ENCODE measurements at regions not wholly inside any gene's neighbourhood (a gene's known extent, or its start where the extent isn't known, plus 50 kb on each side); places are given as distances from the start of the nearest gene placed in this dataset.

DNA sequence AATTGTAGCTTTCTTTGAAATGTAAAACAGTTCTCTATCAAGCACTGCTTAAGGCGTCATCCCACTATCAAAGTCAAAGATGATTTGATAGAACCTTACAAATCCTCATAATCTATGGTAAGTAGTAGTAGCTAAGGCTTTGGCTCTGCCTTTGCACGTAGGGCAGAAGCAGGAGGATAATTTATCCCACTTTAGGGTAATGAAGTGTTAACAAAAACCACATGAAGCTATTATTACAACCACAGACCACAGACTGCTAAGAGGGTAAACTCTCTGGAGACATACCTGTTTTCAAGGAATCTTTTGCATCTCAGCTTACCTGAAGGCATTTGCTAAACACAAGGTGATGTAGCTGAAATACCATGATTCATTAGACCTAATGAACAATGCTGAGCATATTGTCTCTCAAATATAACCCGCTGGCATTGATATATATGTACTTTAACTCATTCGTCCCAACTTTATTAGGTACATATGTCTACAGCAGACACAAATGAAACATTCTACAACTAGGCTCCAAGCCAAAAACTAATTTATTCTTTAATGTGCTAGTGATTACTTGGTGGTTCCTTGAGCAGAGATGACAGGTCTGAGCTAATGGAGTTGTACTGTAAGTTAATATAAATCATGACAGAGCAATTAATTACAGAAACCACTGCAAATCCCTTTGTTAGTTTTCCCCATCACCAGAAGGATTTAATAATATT, 368.8 kb downstream of the ETNK1 start:
- Mint-ChIP-seq H3K36me3 (ENCODE audit: low read depth) (no peaks in the 10 kb centered on the region), H3K27me3 (no peaks in the 10 kb centered on the region), H3K27ac (no peak overlapping the region), H3K4me1 (ENCODE audit: low read depth) (no peaks in the 10 kb centered on the region), H3K9me3 (peaks cover 1% of the 10 kb centered on the region), H3K4me3 (no peak overlapping the region)
- CTCF ChIA-PET, result interaction anchor here (1.1 kb wide), 1 partner anchor 9 kb away, joined by 3 read pairs; no protein-coding TSS in a partner anchor
- TF ChIP-seq, protein P1, sequence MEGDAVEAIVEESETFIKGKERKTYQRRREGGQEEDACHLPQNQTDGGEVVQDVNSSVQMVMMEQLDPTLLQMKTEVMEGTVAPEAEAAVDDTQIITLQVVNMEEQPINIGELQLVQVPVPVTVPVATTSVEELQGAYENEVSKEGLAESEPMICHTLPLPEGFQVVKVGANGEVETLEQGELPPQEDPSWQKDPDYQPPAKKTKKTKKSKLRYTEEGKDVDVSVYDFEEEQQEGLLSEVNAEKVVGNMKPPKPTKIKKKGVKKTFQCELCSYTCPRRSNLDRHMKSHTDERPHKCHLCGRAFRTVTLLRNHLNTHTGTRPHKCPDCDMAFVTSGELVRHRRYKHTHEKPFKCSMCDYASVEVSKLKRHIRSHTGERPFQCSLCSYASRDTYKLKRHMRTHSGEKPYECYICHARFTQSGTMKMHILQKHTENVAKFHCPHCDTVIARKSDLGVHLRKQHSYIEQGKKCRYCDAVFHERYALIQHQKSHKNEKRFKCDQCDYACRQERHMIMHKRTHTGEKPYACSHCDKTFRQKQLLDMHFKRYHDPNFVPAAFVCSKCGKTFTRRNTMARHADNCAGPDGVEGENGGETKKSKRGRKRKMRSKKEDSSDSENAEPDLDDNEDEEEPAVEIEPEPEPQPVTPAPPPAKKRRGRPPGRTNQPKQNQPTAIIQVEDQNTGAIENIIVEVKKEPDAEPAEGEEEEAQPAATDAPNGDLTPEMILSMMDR (IDR thresholded peaks at IDR 0.05), result no peak
- ATAC-seq, result no peak
- intact Hi-C loops (cut with micrococcal nuclease), result no loop called here
- no peak for DNase-seq
- POLR2A ChIA-PET, result interaction anchor here (0.6 to 0.8 kb wide), 2 partner anchors 11 to 129 kb away, joined by 4 to 5 read pairs; no protein-coding TSS in a partner anchor

DNA sequence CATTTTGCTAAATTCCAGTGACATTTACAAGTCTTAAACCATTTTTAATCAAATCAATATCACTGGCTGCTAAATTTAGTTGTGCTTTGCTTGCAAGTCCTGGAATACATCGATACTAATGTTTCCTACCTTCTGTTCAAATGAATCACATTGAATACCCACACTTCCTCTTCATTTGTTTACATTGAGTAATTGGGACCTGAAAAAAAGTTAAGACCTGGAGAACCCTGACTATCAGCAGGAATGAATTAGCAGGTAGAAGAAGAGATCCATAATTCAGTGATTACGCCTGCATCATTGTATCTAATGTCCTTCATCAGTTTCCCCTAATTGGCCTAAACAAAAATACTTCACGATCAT, 369.3 kb downstream of the ETNK1 start:
- TF ChIP-seq, protein P1 (IDR thresholded peaks at IDR 0.05), result no peak

DNA sequence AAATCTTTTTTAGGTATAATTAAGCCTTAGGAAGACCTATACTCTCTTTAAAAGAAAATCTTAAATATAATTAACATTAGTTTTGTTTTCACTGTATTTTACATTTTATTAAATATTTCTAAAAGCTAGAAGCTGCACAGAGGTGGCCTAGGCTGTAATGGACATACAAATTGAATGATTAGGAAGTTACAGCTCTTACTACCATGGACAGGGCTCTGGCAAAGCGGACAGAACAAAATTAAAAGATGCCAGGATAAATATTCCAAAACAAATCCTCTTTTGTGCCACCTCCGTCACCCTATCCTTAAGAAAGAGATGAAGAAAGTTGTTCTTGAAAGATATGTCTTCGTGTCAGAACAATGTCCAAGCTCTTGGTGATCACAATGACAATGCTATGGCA, 376.5 kb downstream of the ETNK1 start:
- H3K4me1 Mint-ChIP-seq (ENCODE audit: low read depth), result no peaks in the 10 kb centered on the region
- ChIA-PET CTCF (interaction anchor here (0.9 kb wide), 1 partner anchor 9 kb away, joined by 3 read pairs; no protein-coding TSS in a partner anchor), POLR2A (no interaction called here)
- no peaks in the 10 kb centered on the region for H3K36me3 Mint-ChIP-seq (ENCODE audit: low read depth)
- no peak for ATAC-seq
- no peak overlapping the region for H3K27ac Mint-ChIP-seq
- H3K9me3 Mint-ChIP-seq, result peaks cover 2% of the 10 kb centered on the region
- TF ChIP-seq, protein P1 (IDR thresholded peaks at IDR 0.05), result no peak
- no peaks in the 10 kb centered on the region for H3K27me3 Mint-ChIP-seq
- no peak for DNase-seq
- intact Hi-C loops (cut with micrococcal nuclease), result no loop called here
- H3K4me3 Mint-ChIP-seq, result no peak overlapping the region

More for the DNA sequence above, 369.3 kb downstream of the ETNK1 start:
- Mint-ChIP-seq H3K27me3 (no peaks in the 10 kb centered on the region), H3K4me3 (no peak overlapping the region), H3K4me1 (ENCODE audit: low read depth) (no peaks in the 10 kb centered on the region), H3K9me3 (peaks cover 1% of the 10 kb centered on the region), H3K36me3 (ENCODE audit: low read depth) (no peaks in the 10 kb centered on the region), H3K27ac (no peak overlapping the region)
- DNase-seq, result no peak
- ChIA-PET CTCF (interaction anchor here (1.1 kb wide), 1 partner anchor 8 kb away, joined by 3 read pairs; no protein-coding TSS in a partner anchor), POLR2A (interaction anchor here (0.6 kb wide), 1 partner anchor 129 kb away, joined by 5 read pairs; no protein-coding TSS in a partner anchor)
- ATAC-seq, result no peak
- intact Hi-C loops (cut with micrococcal nuclease), result no loop called here

DNA sequence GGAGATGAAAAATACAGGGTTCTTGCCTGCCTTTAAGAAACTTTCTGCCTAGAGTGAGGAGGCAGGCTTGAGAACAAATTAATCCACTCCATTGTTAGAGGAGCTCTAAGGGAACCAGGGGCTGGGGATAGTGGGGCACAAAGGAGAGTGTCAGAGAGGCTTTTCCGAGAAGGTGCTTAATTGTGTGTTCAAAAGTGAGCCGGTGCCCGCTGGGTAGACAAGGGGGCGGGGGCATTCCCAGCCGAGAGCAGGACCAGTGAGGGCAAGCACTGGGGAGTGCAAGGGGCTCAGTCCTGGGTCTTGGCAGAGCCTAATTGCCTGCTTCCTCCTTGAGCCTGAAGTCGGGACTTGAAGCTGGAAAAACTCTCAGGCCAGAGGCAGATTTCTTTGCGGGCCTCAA, 377.4 kb downstream of the ETNK1 start:
- DNase-seq, result no peak
- no peaks in the 10 kb centered on the region for H3K4me1 Mint-ChIP-seq (ENCODE audit: low read depth)
- H3K9me3 Mint-ChIP-seq, result peaks cover 2% of the 10 kb centered on the region
- ChIA-PET POLR2A (no interaction called here), CTCF (interaction anchor here (1.0 kb wide), 1 partner anchor 9 kb away, joined by 3 read pairs; no protein-coding TSS in a partner anchor)
- no peaks in the 10 kb centered on the region for H3K36me3 Mint-ChIP-seq (ENCODE audit: low read depth)
- no peak for ATAC-seq
- intact Hi-C loops (cut with micrococcal nuclease), result no loop called here
- no peak overlapping the region for H3K27ac Mint-ChIP-seq
- TF ChIP-seq, protein P1 (IDR thresholded peaks at IDR 0.05), result no peak
- no peaks in the 10 kb centered on the region for H3K27me3 Mint-ChIP-seq
- H3K4me3 Mint-ChIP-seq, result no peak overlapping the region

DNA sequence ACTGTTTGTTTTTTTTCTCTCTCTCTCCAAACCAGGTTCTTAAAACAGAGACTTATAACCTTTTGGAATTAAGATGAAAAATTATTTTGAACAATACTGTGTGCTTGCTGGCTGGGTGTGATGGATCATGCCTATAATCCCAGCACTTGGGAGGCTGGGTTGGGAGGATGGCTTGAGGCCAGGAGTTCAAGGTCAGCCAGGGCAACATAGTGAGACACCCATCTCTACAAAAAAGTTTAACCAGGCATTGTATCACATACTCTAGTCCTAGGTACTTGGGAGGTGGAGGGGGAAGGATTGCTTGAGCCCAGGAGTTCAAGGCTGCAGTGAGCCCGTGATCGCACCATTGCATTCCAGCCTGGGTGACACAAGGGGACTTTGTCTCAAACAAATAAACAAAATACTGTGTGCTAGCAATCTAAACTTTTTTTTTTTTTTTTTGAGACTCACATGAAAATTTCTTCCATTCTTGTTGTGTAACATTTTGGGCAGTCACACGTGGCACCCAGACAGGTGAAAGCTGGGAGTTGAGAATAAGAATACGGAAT, 379.6 kb downstream of the ETNK1 start:
- no peaks in the 10 kb centered on the region for H3K4me1 Mint-ChIP-seq (ENCODE audit: low read depth)
- H3K4me3 Mint-ChIP-seq, result no peak overlapping the region
- ChIA-PET CTCF (no interaction called here), POLR2A (no interaction called here)
- peaks cover 2% of the 10 kb centered on the region for H3K9me3 Mint-ChIP-seq
- no peak overlapping the region for H3K27ac Mint-ChIP-seq
- ATAC-seq, result no peak
- no peak for DNase-seq
- no peaks in the 10 kb centered on the region for H3K36me3 Mint-ChIP-seq (ENCODE audit: low read depth)
- TF ChIP-seq, protein P1 (IDR thresholded peaks at IDR 0.05), result no peak
- H3K27me3 Mint-ChIP-seq, result no peaks in the 10 kb centered on the region
- intact Hi-C loops (cut with micrococcal nuclease), result no loop called here
